ENCODE measurements at regions not wholly inside any gene's neighbourhood (a gene's known extent, or its start where the extent isn't known, plus 50 kb on each side); places are given as distances from the start of the nearest gene placed in this dataset.

DNA sequence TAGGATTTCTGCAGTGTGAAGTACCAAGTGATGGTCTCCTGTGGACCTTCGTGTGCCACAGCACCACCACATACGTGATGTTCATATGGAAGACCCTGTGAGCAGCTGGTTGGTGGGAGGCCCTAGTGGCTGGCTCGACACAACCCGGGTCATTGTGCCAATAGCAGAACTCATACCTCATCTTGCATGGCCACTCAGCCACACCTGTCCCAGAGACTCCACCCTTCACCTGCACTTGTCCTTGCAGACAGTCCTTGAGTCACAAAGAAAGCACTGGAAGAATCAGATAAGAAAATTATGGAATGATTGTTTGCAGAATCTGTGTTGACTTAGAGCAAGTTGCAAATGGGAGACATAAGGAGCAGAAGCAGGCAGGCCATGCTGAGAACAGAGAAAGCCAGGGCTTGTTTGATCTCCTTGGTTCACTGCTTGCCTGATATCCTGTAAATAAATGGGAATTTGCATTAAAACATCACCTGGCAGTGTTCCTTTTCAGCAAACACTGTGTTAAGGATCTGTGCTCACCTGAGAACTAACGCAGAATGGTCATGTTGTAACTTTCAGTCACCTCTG, 307.7 kb downstream of the SIPA1L2 start:
- TF ChIP-seq, protein P1, sequence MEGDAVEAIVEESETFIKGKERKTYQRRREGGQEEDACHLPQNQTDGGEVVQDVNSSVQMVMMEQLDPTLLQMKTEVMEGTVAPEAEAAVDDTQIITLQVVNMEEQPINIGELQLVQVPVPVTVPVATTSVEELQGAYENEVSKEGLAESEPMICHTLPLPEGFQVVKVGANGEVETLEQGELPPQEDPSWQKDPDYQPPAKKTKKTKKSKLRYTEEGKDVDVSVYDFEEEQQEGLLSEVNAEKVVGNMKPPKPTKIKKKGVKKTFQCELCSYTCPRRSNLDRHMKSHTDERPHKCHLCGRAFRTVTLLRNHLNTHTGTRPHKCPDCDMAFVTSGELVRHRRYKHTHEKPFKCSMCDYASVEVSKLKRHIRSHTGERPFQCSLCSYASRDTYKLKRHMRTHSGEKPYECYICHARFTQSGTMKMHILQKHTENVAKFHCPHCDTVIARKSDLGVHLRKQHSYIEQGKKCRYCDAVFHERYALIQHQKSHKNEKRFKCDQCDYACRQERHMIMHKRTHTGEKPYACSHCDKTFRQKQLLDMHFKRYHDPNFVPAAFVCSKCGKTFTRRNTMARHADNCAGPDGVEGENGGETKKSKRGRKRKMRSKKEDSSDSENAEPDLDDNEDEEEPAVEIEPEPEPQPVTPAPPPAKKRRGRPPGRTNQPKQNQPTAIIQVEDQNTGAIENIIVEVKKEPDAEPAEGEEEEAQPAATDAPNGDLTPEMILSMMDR (IDR thresholded peaks at IDR 0.05), result no peak

DNA sequence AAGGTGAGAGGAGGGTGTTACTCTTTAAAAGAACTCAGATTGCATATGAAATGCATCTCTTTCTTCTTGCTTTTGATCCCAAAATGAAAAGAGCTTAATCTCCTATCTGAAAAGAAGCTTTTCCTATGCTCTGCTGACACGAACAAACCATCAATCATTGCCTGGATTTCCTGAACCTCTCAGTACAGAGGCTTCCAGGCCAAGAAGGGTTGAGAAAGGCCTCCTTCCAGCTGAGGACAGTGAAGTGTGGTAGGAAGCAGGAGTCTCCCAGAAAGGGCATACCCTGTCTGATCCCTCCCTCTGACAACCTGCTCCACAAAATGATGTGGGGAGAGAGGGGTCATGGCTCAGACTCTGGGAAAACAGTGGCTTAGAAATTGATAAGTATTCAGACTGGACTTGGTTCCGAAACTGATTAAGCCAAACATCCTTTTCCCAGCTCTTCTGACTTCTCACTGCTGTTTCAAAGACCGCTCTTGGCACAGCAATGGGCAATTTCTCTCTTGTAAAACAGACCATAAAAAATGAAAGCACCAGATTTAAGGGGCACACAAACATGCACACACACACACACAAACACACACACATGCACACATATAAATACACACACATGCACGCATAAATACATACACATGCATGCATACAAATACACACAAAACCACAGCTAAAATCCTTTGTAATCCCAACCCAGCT, 310.3 kb downstream of the SIPA1L2 start:
- TF ChIP-seq, protein P1 (IDR thresholded peaks at IDR 0.05), result no peak

DNA sequence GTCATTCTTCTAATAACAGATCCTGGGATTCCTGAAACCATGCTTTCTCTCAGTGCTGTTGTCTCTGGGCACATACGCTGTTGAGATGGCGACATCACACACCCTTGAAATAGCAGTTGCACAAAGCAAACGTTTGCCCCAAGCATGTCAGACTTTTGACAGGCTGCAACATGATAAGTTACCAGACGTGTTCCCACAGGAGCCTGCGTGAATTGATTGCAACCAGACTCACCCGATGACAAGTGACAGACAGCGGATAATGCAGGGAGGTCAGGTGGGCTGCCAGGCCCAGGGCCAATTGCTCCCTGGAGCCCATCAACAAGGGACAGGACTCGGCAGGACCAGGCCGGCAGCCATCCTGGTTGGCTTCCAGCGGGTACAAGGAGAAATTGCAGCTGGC, 310.9 kb downstream of the SIPA1L2 start:
- TF ChIP-seq, protein P1 (IDR thresholded peaks at IDR 0.05), result no peak

DNA sequence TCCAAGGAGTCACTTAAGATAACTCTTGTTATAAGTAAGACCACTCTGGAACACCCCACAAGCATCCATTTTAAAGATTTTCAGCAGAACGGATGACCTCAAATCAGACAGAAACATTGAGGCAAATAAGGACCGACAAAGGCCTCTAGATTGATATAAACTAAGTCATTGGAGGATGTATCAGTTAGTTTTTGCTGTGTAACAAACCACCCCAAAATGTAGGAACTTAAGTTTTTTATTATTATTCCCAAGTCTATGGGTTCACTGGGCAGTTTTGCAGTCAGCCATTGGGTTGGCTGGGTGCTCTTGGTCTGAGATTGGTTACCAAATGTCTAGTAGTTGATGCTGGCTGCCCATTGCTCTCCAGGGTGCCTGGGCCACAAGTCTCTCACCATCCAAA, 311.8 kb downstream of the SIPA1L2 start:
- TF ChIP-seq, protein P1 (IDR thresholded peaks at IDR 0.05), result no peak

DNA sequence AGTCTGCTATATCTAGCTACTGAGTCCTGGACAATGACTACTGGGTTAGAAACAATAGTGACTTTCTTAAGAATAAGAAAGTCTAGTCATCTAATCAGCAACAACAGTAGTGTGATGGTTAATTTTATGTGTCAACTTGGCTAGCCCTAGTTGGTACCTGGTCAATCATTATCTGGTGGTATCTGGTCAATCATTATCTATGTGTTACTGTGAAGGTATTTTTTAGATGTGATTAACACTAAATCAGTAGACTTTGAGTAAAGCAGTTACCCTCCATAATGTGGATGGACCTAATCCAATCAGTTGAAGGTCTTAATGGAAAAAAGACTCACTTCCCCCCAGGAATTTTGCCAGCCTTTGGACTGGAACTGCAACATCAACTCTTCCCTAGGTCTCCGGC, 312.6 kb downstream of the SIPA1L2 start:
- TF ChIP-seq, protein P1 (IDR thresholded peaks at IDR 0.05), result no peak

DNA sequence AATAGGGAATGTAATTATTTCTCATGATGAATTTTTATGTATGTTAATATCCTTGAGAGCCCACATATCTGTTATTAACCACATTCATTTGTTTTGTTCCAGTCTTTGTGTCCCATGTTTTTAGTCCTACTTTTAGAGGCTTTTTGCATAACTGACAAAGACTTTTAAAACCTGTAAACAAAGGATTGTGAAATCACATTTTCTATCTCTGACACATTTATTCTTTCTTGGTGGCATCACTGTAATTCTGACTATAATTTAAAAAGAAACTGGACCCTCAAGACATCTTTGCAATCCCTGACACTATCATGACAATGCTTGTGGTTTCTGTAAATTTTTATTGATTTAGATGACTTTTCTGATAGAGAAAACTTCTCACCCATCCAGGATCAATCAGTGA, 313.1 kb downstream of the SIPA1L2 start:
- TF ChIP-seq, protein P1 (IDR thresholded peaks at IDR 0.05), result no peak

DNA sequence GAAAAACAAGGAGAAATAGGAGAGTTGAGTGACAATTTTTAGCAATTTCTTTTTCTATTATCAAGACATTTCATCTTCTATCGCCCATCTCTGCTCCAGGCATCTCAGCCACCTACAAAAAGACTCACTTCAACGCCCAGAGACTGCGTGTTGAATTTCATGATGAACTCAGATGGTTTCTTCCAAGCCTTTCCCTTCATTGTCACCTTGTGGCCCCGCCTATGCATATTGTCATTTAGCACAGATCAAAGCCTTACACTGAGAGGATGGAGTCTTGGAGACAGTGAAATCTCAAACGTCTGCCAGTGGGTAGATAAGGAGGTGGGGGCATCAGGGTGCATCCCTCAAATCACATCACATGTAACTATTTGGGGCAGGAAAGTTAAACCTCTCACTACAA, 319.4 kb downstream of the SIPA1L2 start:
- TF ChIP-seq, protein P1 (IDR thresholded peaks at IDR 0.05), result no peak

Data from LNCAP (cell line).